OCI-LY1 (cell line): ENCODE measurements at regions not wholly inside any gene's neighbourhood (a gene's known extent, or its start where the extent isn't known, plus 50 kb on each side); places are given as distances from the start of the nearest gene placed in this dataset.

Experiments
- CTCF ChIP-seq: fragments of 200-600 bp; sonication (generic), shearing (Covaris generic); IDR thresholded peaks from 2 replicates; pipeline ENCODE4 v1.5.1; 2017; ENCODE audit warnings: mild to moderate bottlenecking, antibody characterized with exemption, low read length, moderate library complexity, mixed read lengths
- EZH2 ChIP-seq: fragments of 200-600 bp; sonication (generic), shearing (Covaris generic); IDR thresholded peaks from 2 replicates; pipeline ENCODE4 v1.8.0; 2017; ENCODE audit warnings: borderline replicate concordance, mixed run types, mild to moderate bottlenecking, antibody characterized with exemption, low read length, moderate library complexity, mixed read lengths

- TF ChIP-seq CTCF (no peak), EZH2 (no peak)
Observed at GRCh38 chr3:103950676-103951075, 1416.0 kb upstream of the ALCAM start.
